Mesendoderm (in vitro differentiated cells): ENCODE measurements at regions not wholly inside any gene's neighbourhood (a gene's known extent, or its start where the extent isn't known, plus 50 kb on each side); places are given as distances from the start of the nearest gene placed in this dataset.

Experiments used
- DNase-seq: peaks from one replicate; pipeline ENCODE4 v3.0.0; 2013
- H2AK5ac ChIP-seq: 2 replicates; pipeline ENCODE4 v1.6.1; 2013; ENCODE audit warnings: low read length, inconsistent platforms
- H2BK120ac ChIP-seq: 2 replicates; pipeline ENCODE4 v1.6.1; 2013; ENCODE audit warnings: low read depth, mild to moderate bottlenecking, low read length, moderate library complexity, mixed read lengths
- H2BK15ac ChIP-seq: replicated peaks from 2 replicates; pipeline ENCODE4 v1.6.1; 2013; ENCODE audit warnings: low read depth, mild to moderate bottlenecking, moderate library complexity
- H2BK5ac ChIP-seq: 2 replicates; pipeline ENCODE4 v1.6.1; 2013; ENCODE audit warnings: low read length, inconsistent platforms
- H3K18ac ChIP-seq: 2 replicates; pipeline ENCODE4 v1.6.1; 2013; ENCODE audit warnings: mild to moderate bottlenecking, low read length, mixed read lengths
- H3K23ac ChIP-seq: one replicate; pipeline ENCODE4 v1.6.1; 2013; ENCODE audit warnings: low read length
- H3K27ac ChIP-seq: 2 replicates; pipeline ENCODE4 v1.5.1; 2013; ENCODE audit warnings: low read depth, mild to moderate bottlenecking, inconsistent platforms, low read length, moderate library complexity
- H3K27me3 ChIP-seq: 2 replicates; pipeline ENCODE4 v1.6.1; 2013; ENCODE audit warnings: low read length, control low read depth, mild to moderate bottlenecking, inconsistent platforms; ENCODE audit not compliant: insufficient read depth, poor library complexity
- H3K36me3 ChIP-seq: 2 replicates; pipeline ENCODE4 v1.6.1; 2013; ENCODE audit warnings: low read length, inconsistent platforms; ENCODE audit not compliant: control insufficient read depth, insufficient read depth
- H3K4ac ChIP-seq: one replicate; pipeline ENCODE4 v1.6.1; 2013; ENCODE audit warnings: low read depth, mild to moderate bottlenecking, low read length, moderate library complexity
- H3K4me1 ChIP-seq: 2 replicates; pipeline ENCODE4 v1.6.1; 2013; ENCODE audit warnings: low read depth, low read length, inconsistent platforms; ENCODE audit not compliant: control insufficient read depth
- H3K4me2 ChIP-seq: 2 replicates; pipeline ENCODE4 v1.6.1; 2013; ENCODE audit warnings: low read length
- H3K4me3 ChIP-seq: 2 replicates; pipeline ENCODE4 v1.5.1; 2013; ENCODE audit warnings: mild to moderate bottlenecking, low read length
- H3K56ac ChIP-seq: one replicate; pipeline ENCODE4 v1.6.1; 2013; ENCODE audit warnings: low read length
- H3K79me1 ChIP-seq: 2 replicates; pipeline ENCODE4 v1.6.1; 2013; ENCODE audit warnings: low read length, inconsistent platforms
- H3K79me2 ChIP-seq: 2 replicates; pipeline ENCODE4 v1.6.1; 2013; ENCODE audit warnings: mild to moderate bottlenecking, low read length; ENCODE audit not compliant: control insufficient read depth, insufficient read depth
- H3K9ac ChIP-seq: 2 replicates; pipeline ENCODE4 v1.6.1; 2013; ENCODE audit warnings: low read length, inconsistent platforms
- H4K5ac ChIP-seq: one replicate; pipeline ENCODE4 v1.6.1; 2013; ENCODE audit warnings: low read length
- H4K8ac ChIP-seq: one replicate; pipeline ENCODE4 v1.6.1; 2013; ENCODE audit warnings: low read depth, mild to moderate bottlenecking, control low read depth, low read length, moderate library complexity
- WGBS: extraction: QIAGEN DNeasy Blood & Tissue Kit; methylation state at CpG from one replicate; pipeline ENCODE4 v1.1.7; 2013; ENCODE audit warnings: low lambda C conversion rate, missing lambda C conversion rate; ENCODE audit not compliant: insufficient coverage; ENCODE audit errors: extremely low coverage; 5-methylcytosine and 5-hydroxymethylcytosine counted together

DNA sequence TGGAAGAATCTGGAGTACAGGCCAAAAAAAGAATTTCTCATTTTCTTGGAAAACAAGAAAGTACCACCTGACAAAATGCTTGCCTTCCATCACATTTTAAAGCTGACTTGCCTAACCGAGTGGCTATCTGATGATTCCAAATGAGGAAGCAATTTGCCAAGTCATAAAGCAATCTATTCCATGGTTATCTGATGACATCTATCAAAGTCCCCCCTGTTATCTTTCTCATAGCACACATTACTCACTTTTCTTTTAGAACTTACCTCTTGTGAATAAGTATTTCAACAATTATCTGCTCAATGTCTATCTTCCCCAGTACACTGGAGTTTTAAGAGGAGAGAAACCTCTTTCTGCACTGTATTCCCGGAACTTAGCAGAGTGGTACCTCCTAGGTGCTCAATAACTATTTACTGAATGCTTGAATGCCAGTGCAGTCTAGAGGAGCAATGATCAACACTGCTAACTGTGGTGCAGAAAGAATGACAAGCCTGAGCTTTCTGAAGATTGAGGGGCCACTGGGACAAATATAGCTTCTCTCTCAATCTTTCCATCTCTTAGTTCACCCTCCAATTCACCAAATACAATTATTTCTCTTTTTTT is 186.3 kb upstream of the ATP11B start:
- Histone ChIP-seq H3K9ac (no peak overlapping the region), H2BK15ac (no peak overlapping the region), H3K4me3 (no peak overlapping the region), H3K4ac (no peak overlapping the region), H3K27me3 (no peaks in the 10 kb centered on the region), H3K4me1 (no peaks in the 10 kb centered on the region), H3K36me3 (no peaks in the 10 kb centered on the region), H4K5ac (no peak overlapping the region), H3K23ac (no peak overlapping the region), H3K18ac (no peak overlapping the region), H3K79me2 (no peaks in the 10 kb centered on the region), H3K79me1 (no peaks in the 10 kb centered on the region), H2BK5ac (no peak overlapping the region), H3K56ac (no peak overlapping the region), H2BK120ac (no peak overlapping the region), H2AK5ac (no peak overlapping the region), H4K8ac (no peak overlapping the region), H3K4me2 (no peak overlapping the region), H3K27ac (no peak overlapping the region)
- no CpG with 5 or more reads among the region's 2 CpGs for WGBS
- no peak for DNase-seq

DNA sequence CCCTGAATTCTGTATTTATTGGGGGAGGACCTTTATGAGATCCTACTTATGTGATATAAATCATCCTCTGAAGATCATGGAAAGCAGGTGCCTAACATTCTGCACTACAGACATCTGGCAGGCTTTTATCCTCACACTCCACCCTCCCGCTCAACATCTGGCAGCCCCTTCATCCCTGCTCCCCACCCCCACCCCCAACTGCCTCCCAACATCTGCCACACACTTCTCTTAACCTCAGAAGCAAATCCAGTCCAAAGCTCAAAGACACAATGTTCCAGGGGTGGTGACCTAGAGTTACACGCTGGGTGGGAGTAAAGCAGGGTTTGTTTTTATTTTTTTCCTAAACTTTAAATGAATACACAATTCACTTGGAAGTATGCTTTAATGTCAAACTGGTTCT is 184.5 kb upstream of the ATP11B start:
- no peak overlapping the region for H2AK5ac ChIP-seq
- WGBS, result no CpG with 5 or more reads among the region's 2 CpGs
- H3K27ac ChIP-seq, result no peak overlapping the region

DNA sequence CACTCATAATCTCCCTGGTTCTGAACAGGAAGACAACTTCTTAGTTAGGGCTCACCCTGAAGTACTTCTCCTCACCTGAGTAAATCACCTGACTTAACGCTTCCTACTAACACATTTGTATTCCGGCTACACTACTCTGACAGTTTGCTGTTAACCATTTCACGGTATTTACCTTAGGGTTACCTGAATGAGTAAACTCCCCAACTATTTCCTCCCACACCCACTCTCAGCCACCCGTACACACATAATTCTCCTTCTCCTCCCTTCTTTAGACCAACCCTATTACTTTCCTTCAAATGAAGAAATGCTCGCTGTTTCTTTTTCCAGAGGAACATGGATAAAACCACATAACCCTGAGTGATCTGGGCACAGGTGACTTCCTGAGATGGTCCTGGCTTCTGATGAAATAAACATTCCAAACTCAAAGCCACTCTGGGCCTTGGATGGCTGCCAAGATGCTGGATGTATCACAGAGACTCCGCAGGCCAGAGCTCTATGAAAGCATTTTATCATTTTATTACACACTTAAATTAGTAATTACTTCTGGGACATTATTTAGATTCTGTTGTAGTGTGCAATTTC is 183.6 kb upstream of the ATP11B start:
- Histone ChIP-seq H3K23ac (no peak overlapping the region), H2AK5ac (no peak overlapping the region), H3K9ac (no peak overlapping the region), H4K8ac (no peak overlapping the region), H4K5ac (no peak overlapping the region), H3K56ac (no peak overlapping the region), H3K27ac (no peak overlapping the region), H3K4me3 (no peak overlapping the region), H2BK5ac (no peak overlapping the region), H3K27me3 (no peaks in the 10 kb centered on the region), H3K4me2 (no peak overlapping the region), H2BK120ac (no peak overlapping the region), H3K79me1 (no peaks in the 10 kb centered on the region), H2BK15ac (no peak overlapping the region), H3K4ac (no peak overlapping the region), H3K18ac (no peak overlapping the region), H3K79me2 (no peaks in the 10 kb centered on the region), H3K4me1 (no peaks in the 10 kb centered on the region), H3K36me3 (no peaks in the 10 kb centered on the region)
- no peak for DNase-seq
- 100% methylated on average over 1 of the region's 6 CpGs for WGBS

More for the DNA sequence above, 184.5 kb upstream of the ATP11B start:
- H2BK120ac ChIP-seq, result no peak overlapping the region
- H3K36me3 ChIP-seq, result no peaks in the 10 kb centered on the region
- H4K8ac ChIP-seq, result no peak overlapping the region
- no peak overlapping the region for H3K23ac ChIP-seq
- no peak overlapping the region for H3K9ac ChIP-seq
- H4K5ac ChIP-seq, result no peak overlapping the region
- no peak overlapping the region for H3K4ac ChIP-seq
- no peak overlapping the region for H3K4me3 ChIP-seq
- H3K27me3 ChIP-seq, result no peaks in the 10 kb centered on the region
- H3K79me1 ChIP-seq, result no peaks in the 10 kb centered on the region
- no peak overlapping the region for H3K18ac ChIP-seq
- no peak overlapping the region for H3K56ac ChIP-seq
- H2BK5ac ChIP-seq, result no peak overlapping the region
- no peaks in the 10 kb centered on the region for H3K79me2 ChIP-seq
- no peak overlapping the region for H3K4me2 ChIP-seq
- H2BK15ac ChIP-seq, result no peak overlapping the region
- H3K4me1 ChIP-seq, result no peaks in the 10 kb centered on the region
- no peak for DNase-seq

DNA sequence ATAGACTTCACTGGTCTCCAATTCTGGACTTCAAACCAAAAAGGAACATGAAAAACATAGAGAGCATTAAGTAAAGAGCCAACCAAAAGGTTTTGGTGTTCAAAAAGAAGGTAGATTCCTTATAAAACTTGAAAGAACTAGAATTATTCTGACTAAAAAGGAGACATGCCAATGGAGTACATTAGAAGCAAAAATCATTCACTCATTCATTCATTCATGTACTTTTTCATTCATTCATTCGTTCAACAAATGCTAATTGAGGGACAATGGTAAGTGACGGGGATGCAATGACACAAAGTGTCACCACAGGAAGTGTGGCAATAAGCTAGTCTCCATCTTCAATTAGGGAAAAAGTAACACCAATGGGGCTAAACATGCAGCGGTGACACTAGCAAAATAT is 181.0 kb upstream of the ATP11B start:
- Histone ChIP-seq H3K27me3 (no peaks in the 10 kb centered on the region), H3K4me1 (no peaks in the 10 kb centered on the region), H2BK5ac (no peak overlapping the region), H3K79me2 (no peaks in the 10 kb centered on the region), H3K79me1 (no peaks in the 10 kb centered on the region), H3K27ac (no peak overlapping the region), H2BK15ac (no peak overlapping the region), H4K5ac (no peak overlapping the region), H3K18ac (no peak overlapping the region), H3K4ac (no peak overlapping the region), H4K8ac (no peak overlapping the region), H3K36me3 (no peaks in the 10 kb centered on the region), H2AK5ac (no peak overlapping the region), H3K23ac (no peak overlapping the region), H3K4me3 (no peak overlapping the region), H3K9ac (no peak overlapping the region), H3K56ac (no peak overlapping the region), H3K4me2 (no peak overlapping the region), H2BK120ac (no peak overlapping the region)
- WGBS, result no CpG with 5 or more reads among the region's 3 CpGs
- DNase-seq, result no peak

DNA sequence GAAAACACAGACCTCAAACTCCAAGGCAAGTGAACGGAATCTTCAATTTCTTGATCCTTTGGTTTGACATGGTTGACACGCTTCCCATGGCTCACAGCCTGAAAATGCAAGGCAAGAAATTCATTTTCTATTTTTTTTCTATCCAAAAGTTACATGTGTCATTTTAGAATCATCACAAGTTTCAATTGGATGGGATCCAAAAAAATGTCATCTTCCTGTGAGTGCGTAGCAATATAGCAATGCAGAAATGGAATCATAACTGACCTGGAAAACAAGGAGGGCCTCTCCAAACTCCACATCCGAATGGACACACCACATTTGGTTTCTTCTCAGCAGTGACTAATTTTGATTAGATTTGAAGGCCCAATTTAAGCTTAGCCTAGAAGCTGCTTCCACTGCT is 175.8 kb upstream of the ATP11B start:
- H2BK5ac ChIP-seq, result no peak overlapping the region
- no peak overlapping the region for H3K4me2 ChIP-seq
- no peak overlapping the region for H3K4me3 ChIP-seq
- no peak overlapping the region for H3K27ac ChIP-seq
- no peak for DNase-seq
- no peaks in the 10 kb centered on the region for H3K27me3 ChIP-seq
- H3K18ac ChIP-seq, result no peak overlapping the region
- no peak overlapping the region for H2BK15ac ChIP-seq
- no peak overlapping the region for H4K5ac ChIP-seq
- H3K9ac ChIP-seq, result no peak overlapping the region
- no peak overlapping the region for H3K4ac ChIP-seq
- no peaks in the 10 kb centered on the region for H3K4me1 ChIP-seq
- H3K36me3 ChIP-seq, result no peaks in the 10 kb centered on the region
- H2BK120ac ChIP-seq, result no peak overlapping the region
- no CpG with 5 or more reads among the region's 4 CpGs for WGBS
- no peak overlapping the region for H3K23ac ChIP-seq
- H3K79me2 ChIP-seq, result no peaks in the 10 kb centered on the region
- H3K79me1 ChIP-seq, result no peaks in the 10 kb centered on the region
- H4K8ac ChIP-seq, result no peak overlapping the region
- no peak overlapping the region for H2AK5ac ChIP-seq
- H3K56ac ChIP-seq, result no peak overlapping the region
